HG03432 (cell line): ENCODE measurements at regions not wholly inside any gene's neighbourhood (a gene's known extent, or its start where the extent isn't known, plus 50 kb on each side); places are given as distances from the start of the nearest gene placed in this dataset.
"Not testable (repeated sequence)": the region's sequence is repeated elsewhere in the genome, so short reads cannot be mapped to it uniquely, and the experiment has no call there.

Experiments used
- ATAC-seq: cut with Tn5 transposase; IDR thresholded peaks from one replicate; pipeline ENCODE4 v1.9.1; 2021; ENCODE audit warnings: mild to moderate bottlenecking, moderate library complexity; ENCODE audit not compliant: unreplicated experiment

GRCh38 chr13:81283062-81283461 is 942.1 kb upstream of the SPRY2 start:
- ATAC-seq: peak; percentile 71

GRCh38 chr13:81275666-81276258 is 934.8 kb upstream of the SPRY2 start:
- no peak for ATAC-seq

- no peak for ATAC-seq
These were observed 906.8 kb upstream of the SPRY2 start for GRCh38 chr13:81247711-81248110.

GRCh38 chr13:81246556-81246955 is 905.6 kb upstream of the SPRY2 start:
- ATAC-seq: no peak

GRCh38 chr13:81244011-81244410 is 903.1 kb upstream of the SPRY2 start:
- ATAC-seq: no peak

GRCh38 chr13:81230386-81230785 is 889.5 kb upstream of the SPRY2 start:
- no peak for ATAC-seq

GRCh38 chr13:81226830-81227229 is 885.9 kb upstream of the SPRY2 start:
- ATAC-seq: not testable (repeated sequence)

- no peak for ATAC-seq
These were observed 883.4 kb upstream of the SPRY2 start for GRCh38 chr13:81224209-81224833.

- ATAC-seq: no peak
These were observed 882.9 kb upstream of the SPRY2 start for GRCh38 chr13:81223778-81224177.

GRCh38 chr13:81211713-81212112 is 870.8 kb upstream of the SPRY2 start:
- ATAC-seq: no peak

GRCh38 chr13:81207636-81208035 is 866.7 kb upstream of the SPRY2 start:
- no peak for ATAC-seq

GRCh38 chr13:81207231-81207630 is 866.3 kb upstream of the SPRY2 start:
- no peak for ATAC-seq

GRCh38 chr13:81203783-81204182 is 862.9 kb upstream of the SPRY2 start:
- no peak for ATAC-seq

- no peak for ATAC-seq
These were observed 859.0 kb upstream of the SPRY2 start for GRCh38 chr13:81199956-81200355.

- no peak for ATAC-seq
These were observed 857.0 kb upstream of the SPRY2 start for GRCh38 chr13:81197966-81198365.

GRCh38 chr13:81197483-81197882 is 856.6 kb upstream of the SPRY2 start:
- ATAC-seq: no peak

- ATAC-seq: no peak
These were observed 853.4 kb upstream of the SPRY2 start for GRCh38 chr13:81194362-81194761.

- no peak for ATAC-seq
These were observed 843.8 kb upstream of the SPRY2 start for GRCh38 chr13:81184556-81185265.

GRCh38 chr13:81172603-81173002 is 831.7 kb upstream of the SPRY2 start:
- ATAC-seq: no peak

GRCh38 chr13:81171065-81171647 is 830.2 kb upstream of the SPRY2 start:
- ATAC-seq: peak; percentile 81

- not testable (repeated sequence) for ATAC-seq
These were observed 822.9 kb upstream of the SPRY2 start for GRCh38 chr13:81163823-81164222.

- no peak for ATAC-seq
These were observed 812.6 kb upstream of the SPRY2 start for GRCh38 chr13:81153478-81153877.
